ENCODE measurements at regions not wholly inside any gene's neighbourhood (a gene's known extent, or its start where the extent isn't known, plus 50 kb on each side); places are given as distances from the start of the nearest gene placed in this dataset.

GRCh38 chr4:123825596-123826291, 429.1 kb downstream of the SPRY1 start:
- no peak overlapping the region for H3K27ac ChIP-seq
- no peak for TF ChIP-seq CTCF (conservative IDR thresholded peaks at IDR 0.05)

GRCh38 chr4:123826896-123827295, 430.3 kb downstream of the SPRY1 start:
- TF ChIP-seq CTCF (conservative IDR thresholded peaks at IDR 0.05) = no peak
- no peak overlapping the region for H3K27ac ChIP-seq

- TF ChIP-seq CTCF (conservative IDR thresholded peaks at IDR 0.05) = no peak
- H3K27ac ChIP-seq = no peak overlapping the region
Observed at GRCh38 chr4:123827511-123827910, 430.9 kb downstream of the SPRY1 start.

- H3K27ac ChIP-seq = no peak overlapping the region
- no peak for TF ChIP-seq CTCF (conservative IDR thresholded peaks at IDR 0.05)
Observed at GRCh38 chr4:123830930-123831329, 434.3 kb downstream of the SPRY1 start.

GRCh38 chr4:123832173-123833026, 435.8 kb downstream of the SPRY1 start:
- no peak overlapping the region for H3K27ac ChIP-seq
- no peak for TF ChIP-seq CTCF (conservative IDR thresholded peaks at IDR 0.05)

DNA sequence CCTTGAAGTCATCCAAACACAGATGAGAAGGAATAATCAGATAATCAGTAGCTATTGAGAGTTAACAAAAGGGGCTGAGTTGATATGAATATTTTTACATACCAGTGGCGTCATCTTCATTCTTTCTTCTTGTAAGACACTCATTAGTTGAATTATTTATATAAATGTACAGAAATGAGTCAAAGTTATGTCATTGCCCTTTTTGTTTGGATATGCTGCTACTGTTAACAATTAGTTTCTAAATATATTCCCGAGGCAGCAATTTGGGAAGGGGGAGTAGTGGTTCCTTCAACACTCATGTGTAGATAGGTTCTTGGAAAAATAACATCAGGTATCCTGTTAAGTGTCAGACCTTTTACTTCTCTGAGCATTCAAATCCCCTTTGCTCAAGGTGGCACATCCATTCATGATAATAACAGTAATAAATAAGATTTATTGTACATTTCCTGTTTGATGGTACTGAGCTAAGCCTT, 436.6 kb downstream of the SPRY1 start:
- no peak overlapping the region for H3K27ac ChIP-seq
- no peak for TF ChIP-seq CTCF (conservative IDR thresholded peaks at IDR 0.05)

DNA sequence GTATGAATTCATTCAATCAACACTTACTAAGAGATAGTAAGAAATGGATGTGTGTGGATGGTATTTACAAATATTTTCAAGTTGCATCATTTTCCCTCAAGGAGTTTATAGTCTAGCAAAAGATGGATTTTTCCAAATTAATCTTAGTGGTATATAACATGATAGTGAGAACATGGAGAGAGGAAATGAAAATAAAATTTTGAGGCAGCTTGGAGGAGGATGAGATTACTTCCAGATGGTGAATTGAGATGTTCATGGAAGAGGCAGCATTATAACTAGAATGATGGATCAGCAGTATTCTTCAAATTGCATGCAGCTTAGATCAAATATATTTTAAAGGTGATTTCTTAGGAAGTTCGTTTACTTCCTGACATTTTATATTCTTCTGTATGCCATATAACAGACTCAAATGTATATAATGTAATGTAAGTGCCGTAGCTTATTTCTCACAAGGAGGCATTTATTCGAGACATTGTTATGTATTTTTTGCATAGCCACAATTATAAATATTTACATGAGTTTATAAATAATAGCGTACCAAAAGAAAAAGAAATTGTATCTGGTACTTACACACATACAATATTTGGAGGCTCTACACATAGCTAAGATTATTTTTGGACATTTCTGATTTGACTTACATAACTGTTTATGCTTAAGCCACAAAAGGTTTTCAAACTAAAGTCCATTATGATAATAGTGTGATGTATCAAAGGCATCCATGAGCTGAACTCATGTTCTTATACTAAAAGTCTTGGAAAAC, 439.4 kb downstream of the SPRY1 start:
- TF ChIP-seq CTCF (conservative IDR thresholded peaks at IDR 0.05) = no peak

More for the DNA sequence above, 439.4 kb downstream of the SPRY1 start:
- no peak overlapping the region for H3K27ac ChIP-seq
